ENCODE measurements at regions not wholly inside any gene's neighbourhood (a gene's known extent, or its start where the extent isn't known, plus 50 kb on each side); places are given as distances from the start of the nearest gene placed in this dataset.
A peak's percentile ranks its signal among the peaks of the same experiment; 100 is the strongest.

DNA sequence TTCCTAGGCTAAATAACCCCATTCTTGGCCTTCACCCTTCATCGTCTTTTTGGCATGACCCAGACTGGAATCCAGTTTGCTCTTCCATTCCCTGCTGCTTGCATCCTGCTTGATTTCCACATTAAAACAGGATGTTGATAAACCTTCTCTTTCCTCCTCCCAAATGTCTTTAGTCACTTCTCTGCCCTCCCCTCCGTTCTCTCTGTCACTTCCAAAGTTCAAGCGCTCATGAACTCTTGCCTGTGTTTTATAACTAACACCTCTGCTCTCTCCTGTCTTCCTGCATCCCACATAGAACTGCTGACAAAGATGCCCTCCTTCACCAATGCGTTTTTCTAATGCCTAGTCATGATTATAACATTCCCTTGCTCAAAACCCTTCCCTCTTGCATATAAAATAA is 65.6 kb upstream of the SLC44A3 start:
- ChIA-PET CTCF (no interaction called here), POLR2A (ENCODE audit: unreplicated experiment) (no interaction called here)
- Histone ChIP-seq H3K56ac (ENCODE audit: extremely low read depth, insufficient read depth, low read length) (peak overlapping the region; percentile 22; the same call in 1 of the 2 replicates), H2AK9ac (replicated peaks; ENCODE audit: low read depth, low read length, poor library complexity) (no peak overlapping the region), H3K18ac (ENCODE audit: low read depth, low read length) (peak overlapping the region; percentile 66), H2AFZ (replicated peaks; ENCODE audit: low read length, poor library complexity) (no peak overlapping the region), H4K20me1 (ENCODE audit: insufficient read depth, low read length) (no peaks in the 10 kb centered on the region), H3K4me1 (ENCODE audit: control insufficient read depth, insufficient read depth, low read length) (peaks cover 27% of the 10 kb centered on the region), H2AK5ac (ENCODE audit: low read depth, low read length) (peak overlapping the region; percentile 92), H3K4me3 (ENCODE audit: insufficient read depth, low read depth, low read length) (no peak overlapping the region), H4K5ac (ENCODE audit: low read depth, low read length) (peak overlapping the region; percentile 55), H3K9me3 (ENCODE audit: control insufficient read depth, insufficient read depth, low read length) (peaks cover 2% of the 10 kb centered on the region; the same call in 1 of the 2 replicates), H3K4me2 (ENCODE audit: low read depth, low read length) (0 out of 2 replicates have a peak overlapping the region, but pooled peaks have one; percentile 4), H3K27me3 (ENCODE audit: control insufficient read depth, insufficient read depth, low read length) (no peaks in the 10 kb centered on the region), H2BK15ac (ENCODE audit: low read depth, low read length) (peak overlapping the region; percentile 81), H2BK120ac (ENCODE audit: low read depth, low read length) (peak overlapping the region; percentile 83), H3K23ac (ENCODE audit: low read depth, low read length) (peak overlapping the region; percentile 77), H3K79me1 (ENCODE audit: low read depth in 1 of 2, low read length in 2 of 2) (no peaks in the 10 kb centered on the region), H3K36me3 (ENCODE audit: control insufficient read depth, insufficient read depth, low read length) (no peaks in the 10 kb centered on the region), H4K91ac (ENCODE audit: insufficient read depth, low read depth, low read length) (peak overlapping the region; percentile 85), H3K9ac (ENCODE audit: low read depth, low read length) (0 out of 2 replicates have a peak overlapping the region, but pooled peaks have one; percentile 52), H3K27ac (ENCODE audit: insufficient read depth, low read length) (peak overlapping the region; percentile 82), H3K14ac (replicated peaks; ENCODE audit: low read depth, low read length) (peak overlapping the region; percentile 78), H3K9me1 (ENCODE audit: insufficient read depth, low read length) (peaks cover 18% of the 10 kb centered on the region), H2BK5ac (ENCODE audit: low read depth, low read length, poor library complexity, severe bottlenecking) (peak overlapping the region; percentile 86), H4K8ac (ENCODE audit: low read depth in 2 of 2, low read length in 2 of 2) (peak overlapping the region; percentile 14 to 76; a peak in 3 of 4 replicates), H2BK20ac (ENCODE audit: low read depth, low read length) (peak overlapping the region; percentile 69), H3K4ac (ENCODE audit: low read depth, low read length) (peak overlapping the region; percentile 81)
- TF ChIP-seq RCOR1 (IDR thresholded peaks at IDR 0.05; ENCODE audit: insufficient replicate concordance, low read length) (no peak), MAFK (IDR thresholded peaks at IDR 0.05; ENCODE audit: low read depth, low read length) (no peak; the same call in 1 of the 2 replicates), FOS (IDR thresholded peaks at IDR 0.05; ENCODE audit: low read depth, low read length) (no peak), SMC3 (IDR thresholded peaks at IDR 0.05; ENCODE audit: low read depth, low read length) (no peak), MXI1 (IDR thresholded peaks at IDR 0.05; ENCODE audit: borderline replicate concordance, low read depth, low read length) (no peak), POLR2A (IDR thresholded peaks at IDR 0.05; ENCODE audit: low read depth, low read length) (no peak), CEBPB (IDR thresholded peaks at IDR 0.05; ENCODE audit: low read depth, low read length) (no peak), RFX5 (IDR thresholded peaks at IDR 0.05; ENCODE audit: low read depth, low read length) (no peak), BHLHE40 (IDR thresholded peaks at IDR 0.05; ENCODE audit: low read depth, low read length) (no peak), MAZ (IDR thresholded peaks at IDR 0.05; ENCODE audit: borderline replicate concordance, low read depth, low read length) (no peak), RAD21 (IDR thresholded peaks at IDR 0.05; ENCODE audit: low read length) (no peak), NFE2L2 (IDR thresholded peaks at IDR 0.05; ENCODE audit: low read depth, low read length) (no peak), CHD1 (IDR thresholded peaks at IDR 0.05; ENCODE audit: low read depth, low read length) (no peak)
- TF ChIP-seq, protein P1, sequence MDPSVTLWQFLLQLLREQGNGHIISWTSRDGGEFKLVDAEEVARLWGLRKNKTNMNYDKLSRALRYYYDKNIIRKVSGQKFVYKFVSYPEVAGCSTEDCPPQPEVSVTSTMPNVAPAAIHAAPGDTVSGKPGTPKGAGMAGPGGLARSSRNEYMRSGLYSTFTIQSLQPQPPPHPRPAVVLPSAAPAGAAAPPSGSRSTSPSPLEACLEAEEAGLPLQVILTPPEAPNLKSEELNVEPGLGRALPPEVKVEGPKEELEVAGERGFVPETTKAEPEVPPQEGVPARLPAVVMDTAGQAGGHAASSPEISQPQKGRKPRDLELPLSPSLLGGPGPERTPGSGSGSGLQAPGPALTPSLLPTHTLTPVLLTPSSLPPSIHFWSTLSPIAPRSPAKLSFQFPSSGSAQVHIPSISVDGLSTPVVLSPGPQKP (IDR thresholded peaks at IDR 0.05; ENCODE audit: borderline replicate concordance, low read depth, low read length): no peak
- TF ChIP-seq, protein P2, sequence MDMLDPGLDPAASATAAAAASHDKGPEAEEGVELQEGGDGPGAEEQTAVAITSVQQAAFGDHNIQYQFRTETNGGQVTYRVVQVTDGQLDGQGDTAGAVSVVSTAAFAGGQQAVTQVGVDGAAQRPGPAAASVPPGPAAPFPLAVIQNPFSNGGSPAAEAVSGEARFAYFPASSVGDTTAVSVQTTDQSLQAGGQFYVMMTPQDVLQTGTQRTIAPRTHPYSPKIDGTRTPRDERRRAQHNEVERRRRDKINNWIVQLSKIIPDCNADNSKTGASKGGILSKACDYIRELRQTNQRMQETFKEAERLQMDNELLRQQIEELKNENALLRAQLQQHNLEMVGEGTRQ (IDR thresholded peaks at IDR 0.05; ENCODE audit: low read depth, low read length): no peak
- TF ChIP-seq, protein P3, sequence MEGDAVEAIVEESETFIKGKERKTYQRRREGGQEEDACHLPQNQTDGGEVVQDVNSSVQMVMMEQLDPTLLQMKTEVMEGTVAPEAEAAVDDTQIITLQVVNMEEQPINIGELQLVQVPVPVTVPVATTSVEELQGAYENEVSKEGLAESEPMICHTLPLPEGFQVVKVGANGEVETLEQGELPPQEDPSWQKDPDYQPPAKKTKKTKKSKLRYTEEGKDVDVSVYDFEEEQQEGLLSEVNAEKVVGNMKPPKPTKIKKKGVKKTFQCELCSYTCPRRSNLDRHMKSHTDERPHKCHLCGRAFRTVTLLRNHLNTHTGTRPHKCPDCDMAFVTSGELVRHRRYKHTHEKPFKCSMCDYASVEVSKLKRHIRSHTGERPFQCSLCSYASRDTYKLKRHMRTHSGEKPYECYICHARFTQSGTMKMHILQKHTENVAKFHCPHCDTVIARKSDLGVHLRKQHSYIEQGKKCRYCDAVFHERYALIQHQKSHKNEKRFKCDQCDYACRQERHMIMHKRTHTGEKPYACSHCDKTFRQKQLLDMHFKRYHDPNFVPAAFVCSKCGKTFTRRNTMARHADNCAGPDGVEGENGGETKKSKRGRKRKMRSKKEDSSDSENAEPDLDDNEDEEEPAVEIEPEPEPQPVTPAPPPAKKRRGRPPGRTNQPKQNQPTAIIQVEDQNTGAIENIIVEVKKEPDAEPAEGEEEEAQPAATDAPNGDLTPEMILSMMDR (conservative IDR thresholded peaks at IDR 0.05; ENCODE audit: low read depth, low read length): no peak
- BruUV-seq (replicated peaks): no TSS peak
- in situ Hi-C loops (cut with MboI; ENCODE audit: low sequenced_read_pairs): no loop called here
- dilution Hi-C loops (cut with HindIII; ENCODE audit: low sequenced_read_pairs, unreplicated experiment): no loop called here
- intact Hi-C loops (cut with micrococcal nuclease): no loop called here
- DNase-seq: peak; percentile 24
- 26% methylated on average over 3 of the region's 4 CpGs; no CpG with 5 or more reads in 1 of the 2 experiments for WGBS, 2 experiments (ENCODE audit: extremely low coverage in 2 of 2, insufficient read length in 1 of 2)
- ATAC-seq (ENCODE audit: low read depth): peak; percentile 8; the same call in 1 of the 2 replicates
